PC-9 (cell line): ENCODE measurements at regions not wholly inside any gene's neighbourhood (a gene's known extent, or its start where the extent isn't known, plus 50 kb on each side); places are given as distances from the start of the nearest gene placed in this dataset.

Source experiments
- EZH2 ChIP-seq: fragments of 200-600 bp; sonication (generic); IDR thresholded peaks from 2 replicates; pipeline ENCODE4 v1.8.0; 2017; ENCODE audit warnings: antibody characterized with exemption, low read depth
- TF ChIP-seq, protein P1 (sequence below): fragments of 200-600 bp; sonication (generic); conservative IDR thresholded peaks from 2 replicates; pipeline ENCODE4 v1.6.1; 2017; ENCODE audit warnings: mixed run types, antibody characterized with exemption, mild to moderate bottlenecking, moderate library complexity

DNA sequence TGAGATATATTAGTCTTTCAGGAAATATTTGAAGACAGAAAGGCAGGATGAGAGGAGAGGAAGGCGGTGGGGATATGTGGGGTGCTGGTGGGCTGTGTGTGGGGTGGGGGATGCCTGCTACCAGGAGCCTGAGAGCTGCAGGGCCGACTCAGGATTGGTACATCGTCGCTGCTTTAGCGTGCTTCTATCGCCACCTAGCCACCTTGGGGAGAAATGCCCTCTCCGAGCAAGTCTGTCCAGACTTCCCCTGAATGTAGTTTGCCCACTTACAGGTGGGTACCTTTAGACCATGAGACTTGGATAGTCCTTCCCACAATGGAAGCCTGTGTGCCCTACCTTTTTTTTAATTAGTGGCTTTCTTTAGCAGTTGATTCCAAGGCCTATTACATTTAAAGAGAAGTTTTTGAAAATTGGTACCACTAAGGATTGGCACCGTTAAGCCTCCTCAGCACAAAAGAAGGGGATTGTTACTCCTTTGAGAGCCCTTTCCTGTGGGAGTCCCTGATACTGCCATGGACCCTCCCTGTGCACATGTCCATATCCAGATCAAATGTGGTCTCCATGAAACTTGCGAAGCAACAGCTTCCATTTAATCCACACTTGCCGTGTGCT lies 114.1 kb upstream of the NDUFV2 start:
- TF ChIP-seq, protein P1, sequence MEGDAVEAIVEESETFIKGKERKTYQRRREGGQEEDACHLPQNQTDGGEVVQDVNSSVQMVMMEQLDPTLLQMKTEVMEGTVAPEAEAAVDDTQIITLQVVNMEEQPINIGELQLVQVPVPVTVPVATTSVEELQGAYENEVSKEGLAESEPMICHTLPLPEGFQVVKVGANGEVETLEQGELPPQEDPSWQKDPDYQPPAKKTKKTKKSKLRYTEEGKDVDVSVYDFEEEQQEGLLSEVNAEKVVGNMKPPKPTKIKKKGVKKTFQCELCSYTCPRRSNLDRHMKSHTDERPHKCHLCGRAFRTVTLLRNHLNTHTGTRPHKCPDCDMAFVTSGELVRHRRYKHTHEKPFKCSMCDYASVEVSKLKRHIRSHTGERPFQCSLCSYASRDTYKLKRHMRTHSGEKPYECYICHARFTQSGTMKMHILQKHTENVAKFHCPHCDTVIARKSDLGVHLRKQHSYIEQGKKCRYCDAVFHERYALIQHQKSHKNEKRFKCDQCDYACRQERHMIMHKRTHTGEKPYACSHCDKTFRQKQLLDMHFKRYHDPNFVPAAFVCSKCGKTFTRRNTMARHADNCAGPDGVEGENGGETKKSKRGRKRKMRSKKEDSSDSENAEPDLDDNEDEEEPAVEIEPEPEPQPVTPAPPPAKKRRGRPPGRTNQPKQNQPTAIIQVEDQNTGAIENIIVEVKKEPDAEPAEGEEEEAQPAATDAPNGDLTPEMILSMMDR, result peak; percentile 85
- TF ChIP-seq EZH2, result no peak
